ENCODE measurements at regions not wholly inside any gene's neighbourhood (a gene's known extent, or its start where the extent isn't known, plus 50 kb on each side); places are given as distances from the start of the nearest gene placed in this dataset.

GRCh38 chr17:71003736-71004135 is 834.4 kb downstream of the KCNJ2 start:
- no peak for TF ChIP-seq TAF1 (IDR thresholded peaks at IDR 0.05; ENCODE audit: low read depth)
- no peak for TF ChIP-seq EP300 (IDR thresholded peaks at IDR 0.05; ENCODE audit: borderline replicate concordance)
- TF ChIP-seq MAX (IDR thresholded peaks at IDR 0.05), result no peak
- no peak for TF ChIP-seq ZBTB7A (IDR thresholded peaks at IDR 0.05; ENCODE audit: low read depth)
- no peak for TF ChIP-seq NFIC (IDR thresholded peaks at IDR 0.05)
- no peak for TF ChIP-seq USF1 (IDR thresholded peaks at IDR 0.05)
- TF ChIP-seq YY1 (IDR thresholded peaks at IDR 0.05; ENCODE audit: low read depth), result no peak
- no peak for TF ChIP-seq CREB1 (IDR thresholded peaks at IDR 0.05; ENCODE audit: low read depth)
- TF ChIP-seq TCF12 (IDR thresholded peaks at IDR 0.05; ENCODE audit: low read depth), result no peak
